ENCODE measurements at regions not wholly inside any gene's neighbourhood (a gene's known extent, or its start where the extent isn't known, plus 50 kb on each side); places are given as distances from the start of the nearest gene placed in this dataset.
"Not testable (repeated sequence)": the region's sequence is repeated elsewhere in the genome, so short reads cannot be mapped to it uniquely, and the experiment has no call there.

GRCh38 chr18:42330296-42330695, 375.3 kb downstream of the PIK3C3 start:
- no peak for DNase-seq

- no peak for DNase-seq
Observed at GRCh38 chr18:42333558-42333957, 378.5 kb downstream of the PIK3C3 start.

- DNase-seq: no peak
Observed at GRCh38 chr18:42334931-42335330, 379.9 kb downstream of the PIK3C3 start.

- no peak for DNase-seq
Observed at GRCh38 chr18:42336139-42336538, 381.1 kb downstream of the PIK3C3 start.

GRCh38 chr18:42337337-42337736, 382.3 kb downstream of the PIK3C3 start:
- DNase-seq: not testable (repeated sequence)

- DNase-seq: no peak
Observed at GRCh38 chr18:42338683-42339082, 383.6 kb downstream of the PIK3C3 start.

GRCh38 chr18:42339372-42339771, 384.3 kb downstream of the PIK3C3 start:
- DNase-seq: no peak

- no peak for DNase-seq
Observed at GRCh38 chr18:42340423-42341009, 385.5 kb downstream of the PIK3C3 start.

- no peak for DNase-seq
Observed at GRCh38 chr18:42341423-42341822, 386.4 kb downstream of the PIK3C3 start.

- DNase-seq: no peak
Observed at GRCh38 chr18:42348722-42349121, 393.7 kb downstream of the PIK3C3 start.

- DNase-seq: no peak
Observed at GRCh38 chr18:42351455-42351854, 396.4 kb downstream of the PIK3C3 start.

- no peak for DNase-seq
Observed at GRCh38 chr18:42360716-42361115, 405.7 kb downstream of the PIK3C3 start.

GRCh38 chr18:42363446-42364441, 408.7 kb downstream of the PIK3C3 start:
- no peak for DNase-seq

GRCh38 chr18:42364766-42365165, 409.7 kb downstream of the PIK3C3 start:
- DNase-seq: no peak

GRCh38 chr18:42365591-42365990, 410.6 kb downstream of the PIK3C3 start:
- no peak for DNase-seq

GRCh38 chr18:42373584-42373983, 418.6 kb downstream of the PIK3C3 start:
- DNase-seq: no peak

- DNase-seq: no peak
Observed at GRCh38 chr18:42374961-42375360, 419.9 kb downstream of the PIK3C3 start.

GRCh38 chr18:42378854-42379253, 423.8 kb downstream of the PIK3C3 start:
- DNase-seq: not testable (repeated sequence)

GRCh38 chr18:42381236-42381635, 426.2 kb downstream of the PIK3C3 start:
- DNase-seq: not testable (repeated sequence)

- no peak for DNase-seq
Observed at GRCh38 chr18:42392416-42392815, 437.4 kb downstream of the PIK3C3 start.

- no peak for DNase-seq
Observed at GRCh38 chr18:42392926-42393325, 437.9 kb downstream of the PIK3C3 start.

GRCh38 chr18:42394238-42394637, 439.2 kb downstream of the PIK3C3 start:
- no peak for DNase-seq

GRCh38 chr18:42401131-42401673, 446.2 kb downstream of the PIK3C3 start:
- DNase-seq: no peak
